Hepatocyte (in vitro differentiated cells): ENCODE measurements at regions not wholly inside any gene's neighbourhood (a gene's known extent, or its start where the extent isn't known, plus 50 kb on each side); places are given as distances from the start of the nearest gene placed in this dataset.

Experiments
- EZH2 ChIP-seq: fragments of 200-600 bp; sonication (generic); IDR thresholded peaks from 2 replicates; pipeline ENCODE4 v1.6.1; 2016; ENCODE audit warnings: antibody characterized with exemption, mild to moderate bottlenecking, borderline replicate concordance
- EZH2phosphoT487 ChIP-seq: fragments of 200-600 bp; sonication (generic); IDR thresholded peaks from one replicate; pipeline ENCODE4 v1.6.1; 2018; ENCODE audit warnings: antibody characterized with exemption, mild to moderate bottlenecking, low read depth, moderate library complexity; ENCODE audit not compliant: unreplicated experiment, severe bottlenecking
- TF ChIP-seq, protein P1 (sequence below): fragments of 200-600 bp; sonication (generic); IDR thresholded peaks from 2 replicates; pipeline ENCODE4 v1.5.1; 2016; ENCODE audit warnings: antibody characterized with exemption, mild to moderate bottlenecking; ENCODE audit not compliant: poor library complexity

DNA sequence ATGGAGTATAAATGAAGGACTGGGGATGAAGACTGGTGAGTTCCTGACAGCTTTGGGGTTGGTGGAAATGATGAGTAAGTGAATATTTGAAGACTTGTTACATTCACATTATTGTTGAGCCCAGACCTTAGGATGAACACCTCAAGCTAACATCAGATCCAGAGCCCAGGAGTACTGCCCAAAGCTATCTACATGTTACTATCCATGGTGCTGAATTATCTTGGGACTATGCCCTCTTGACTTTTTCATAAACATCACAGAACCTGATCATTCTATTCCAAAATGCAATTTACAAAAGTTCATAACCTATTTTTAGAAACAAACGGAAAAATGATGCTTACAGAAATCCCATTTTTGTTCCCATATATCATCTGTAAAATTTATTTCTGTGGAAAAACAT lies 613.3 kb downstream of the TUSC7 start:
- TF ChIP-seq EZH2 (no peak), EZH2phosphoT487 (no peak)
- TF ChIP-seq, protein P1, sequence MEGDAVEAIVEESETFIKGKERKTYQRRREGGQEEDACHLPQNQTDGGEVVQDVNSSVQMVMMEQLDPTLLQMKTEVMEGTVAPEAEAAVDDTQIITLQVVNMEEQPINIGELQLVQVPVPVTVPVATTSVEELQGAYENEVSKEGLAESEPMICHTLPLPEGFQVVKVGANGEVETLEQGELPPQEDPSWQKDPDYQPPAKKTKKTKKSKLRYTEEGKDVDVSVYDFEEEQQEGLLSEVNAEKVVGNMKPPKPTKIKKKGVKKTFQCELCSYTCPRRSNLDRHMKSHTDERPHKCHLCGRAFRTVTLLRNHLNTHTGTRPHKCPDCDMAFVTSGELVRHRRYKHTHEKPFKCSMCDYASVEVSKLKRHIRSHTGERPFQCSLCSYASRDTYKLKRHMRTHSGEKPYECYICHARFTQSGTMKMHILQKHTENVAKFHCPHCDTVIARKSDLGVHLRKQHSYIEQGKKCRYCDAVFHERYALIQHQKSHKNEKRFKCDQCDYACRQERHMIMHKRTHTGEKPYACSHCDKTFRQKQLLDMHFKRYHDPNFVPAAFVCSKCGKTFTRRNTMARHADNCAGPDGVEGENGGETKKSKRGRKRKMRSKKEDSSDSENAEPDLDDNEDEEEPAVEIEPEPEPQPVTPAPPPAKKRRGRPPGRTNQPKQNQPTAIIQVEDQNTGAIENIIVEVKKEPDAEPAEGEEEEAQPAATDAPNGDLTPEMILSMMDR, result no peak
